ENCODE measurements at regions not wholly inside any gene's neighbourhood (a gene's known extent, or its start where the extent isn't known, plus 50 kb on each side); places are given as distances from the start of the nearest gene placed in this dataset.

GRCh38 chr6:105587349-105588122 is 184.7 kb upstream of the PREP start (continued):
- no peak for TF ChIP-seq EHMT2 (IDR thresholded peaks at IDR 0.05; ENCODE audit: low read depth)
- TF ChIP-seq ZFP36 (IDR thresholded peaks at IDR 0.05; ENCODE audit: borderline replicate concordance, partially characterized antibody): no peak
- no peak for TF ChIP-seq RAD21 (conservative IDR thresholded peaks at IDR 0.05 in 1 of 2, IDR thresholded peaks at IDR 0.05 in 1 of 2)
- no peak for TF ChIP-seq SMC3 (IDR thresholded peaks at IDR 0.05)
- TF ChIP-seq BCL3 (IDR thresholded peaks at IDR 0.05): no peak
- TF ChIP-seq ZC3H11A (IDR thresholded peaks at IDR 0.05): no peak
- no peak for TF ChIP-seq ZSCAN20 (CRISPR knock-in tag; IDR thresholded peaks at IDR 0.05)
- no peak for TF ChIP-seq RFX5 (IDR thresholded peaks at IDR 0.05)

- 12% methylated on average over 1 of the region's 1 CpG for WGBS (ENCODE audit: missing lambda C conversion rate)
- no peak for ATAC-seq
- FAIRE-seq: no peak
- Histone ChIP-seq H3K9me3 (no peaks in the 10 kb centered on the region), H3K4me3 (no peak overlapping the region), H3K4me1 (peaks cover 6% of the 10 kb centered on the region; the same call in 1 of the 3 replicates), H3K27ac (peak overlapping the region in 1 of 2 experiments; percentile 31; a peak in 1 of 6 replicates), H3K4me2 (no peak overlapping the region)
- ChIA-PET CTCF (no interaction called here), POLR2A (no interaction called here)
- TF ChIP-seq SMC3 (IDR thresholded peaks at IDR 0.05): no peak
- TF ChIP-seq POLR2AphosphoS2 (conservative IDR thresholded peaks at IDR 0.05; ENCODE audit: low read length): no peak
- no peak for TF ChIP-seq JUNB (IDR thresholded peaks at IDR 0.05)
- TF ChIP-seq HOXB5 (CRISPR knock-in tag; IDR thresholded peaks at IDR 0.05): no peak
- no peak for TF ChIP-seq ELK1 (IDR thresholded peaks at IDR 0.05; ENCODE audit: low read depth, low read length)
- no peak for TF ChIP-seq KDM5A (IDR thresholded peaks at IDR 0.05)
- TF ChIP-seq PBX3 (IDR thresholded peaks at IDR 0.05): no peak
- TF ChIP-seq FOSB (CRISPR knock-in tag; IDR thresholded peaks at IDR 0.05): no peak
- TF ChIP-seq CEBPB (IDR thresholded peaks at IDR 0.05): no peak
- no peak for TF ChIP-seq POLR2A (IDR thresholded peaks at IDR 0.05; ENCODE audit: low read length)
- no peak for TF ChIP-seq FOXS1 (CRISPR knock-in tag; IDR thresholded peaks at IDR 0.05)
- no peak for DNase-seq (ENCODE audit: low read depth in 1 of 2, low spot score in 1 of 2)
Measured at GRCh38 chr6:105578179-105578707, 175.4 kb upstream of the PREP start.

GRCh38 chr6:105573556-105573955 is 170.7 kb upstream of the PREP start:
- CTCF ChIA-PET: no interaction called here
- Histone ChIP-seq H3K27ac (peak overlapping the region in 1 of 2 experiments; percentile 56; a peak in 2 of 6 replicates), H3K4me2 (no peak overlapping the region), H3K4me1 (peaks cover 31% of the 10 kb centered on the region), H3K4me3 (no peak overlapping the region), H3K9me3 (no peaks in the 10 kb centered on the region; the same call in 2 of the 3 replicates)
- POLR2A ChIA-PET: no interaction called here
- DNase-seq (ENCODE audit: low read depth in 1 of 2, low spot score in 1 of 2) (no peak), ATAC-seq (no peak), FAIRE-seq (no peak)
- 54% methylated on average over 2 of the region's 2 CpGs for WGBS (ENCODE audit: missing lambda C conversion rate)
- TF ChIP-seq EP300 (IDR thresholded peaks at IDR 0.05) (no peak), REST (IDR thresholded peaks at IDR 0.05) (no peak), TP53 (CRISPR knock-in tag; IDR thresholded peaks at IDR 0.05) (no peak), USF2 (IDR thresholded peaks at IDR 0.05) (no peak)
